OCI-LY3 (cell line): ENCODE measurements at regions not wholly inside any gene's neighbourhood (a gene's known extent, or its start where the extent isn't known, plus 50 kb on each side); places are given as distances from the start of the nearest gene placed in this dataset.
"Not testable (repeated sequence)": the region's sequence is repeated elsewhere in the genome, so short reads cannot be mapped to it uniquely, and the experiment has no call there.

Experiments used
- H2AFZ ChIP-seq: fragments of 200-600, 300-600 bp; shearing (Covaris generic); 2 replicates; pipeline ENCODE4 v1.6.0; 2014; ENCODE audit warnings: antibody characterized with exemption, low read depth, low read length
- H3K27ac ChIP-seq: fragments of 200-600, 300-600 bp; sonication (generic); 2 replicates; pipeline ENCODE4 v1.5.1; 2014; ENCODE audit warnings: mild to moderate bottlenecking, low read length, moderate library complexity, mixed read lengths
- H3K27me3 ChIP-seq: fragments of 200-600, 300-600 bp; sonication (generic); 2 replicates; pipeline ENCODE4 v1.6.1; 2014; ENCODE audit warnings: low read depth, low read length, mixed read lengths
- H3K36me3 ChIP-seq: fragments of 200-600, 300-600 bp; sonication (generic); replicated peaks from 2 replicates; pipeline ENCODE3; 2014; ENCODE audit warnings: low read depth, low read length, mixed read lengths
- H3K4me1 ChIP-seq: fragments of 300-600, 200-600 bp; sonication (generic); 2 replicates; pipeline ENCODE4 v1.6.1; 2014; ENCODE audit warnings: low read length, mixed read lengths
- H3K4me2 ChIP-seq: fragments of 200-600, 300-600 bp; sonication (generic); 2 replicates; pipeline ENCODE4 v1.6.1; 2014; ENCODE audit warnings: low read length, mixed read lengths
- H3K4me3 ChIP-seq: fragments of 300-600, 200-600 bp; sonication (generic); 2 replicates; pipeline ENCODE4 v1.5.1; 2014; ENCODE audit warnings: antibody characterized with exemption, mild to moderate bottlenecking, low read length, moderate library complexity
- H3K79me2 ChIP-seq: fragments of 300-600, 200-600 bp; shearing (Covaris generic); 2 replicates; pipeline ENCODE4 v1.6.1; 2014; ENCODE audit warnings: mild to moderate bottlenecking, low read length, mixed read lengths
- H3K9ac ChIP-seq: fragments of 300-600, 200-600 bp; shearing (Covaris generic); 2 replicates; pipeline ENCODE4 v1.6.0; 2014; ENCODE audit warnings: mild to moderate bottlenecking, low read length, moderate library complexity
- H3K9me3 ChIP-seq: fragments of 200-600, 300-600 bp; shearing (Covaris generic); 2 replicates; pipeline ENCODE4 v1.6.1; 2014; ENCODE audit warnings: low read length, mixed read lengths; ENCODE audit not compliant: insufficient read depth
- H4K20me1 ChIP-seq: fragments of 200-600, 300-600 bp; sonication (generic); 2 replicates; pipeline ENCODE4 v1.6.1; 2016; ENCODE audit warnings: low read length, mixed read lengths; ENCODE audit not compliant: insufficient read depth
- CTCF ChIP-seq: fragments of 200-600, 300-600 bp; sonication (generic); IDR thresholded peaks from 2 replicates; pipeline ENCODE4 v1.5.1; 2014; ENCODE audit warnings: antibody characterized with exemption, low read length, low read depth
- EZH2phosphoT487 ChIP-seq: fragments of 200-600 bp; shearing (Covaris generic); IDR thresholded peaks from 2 replicates; pipeline ENCODE4 v1.6.1; 2018; ENCODE audit warnings: antibody characterized with exemption, mixed run types, low read depth

- H3K9ac ChIP-seq: no peak overlapping the region
- no peaks in the 10 kb centered on the region for H3K4me1 ChIP-seq
- TF ChIP-seq EZH2phosphoT487 (no peak), CTCF (no peak)
- H3K27ac ChIP-seq: no peak overlapping the region
- H3K36me3 ChIP-seq: no peaks in the 10 kb centered on the region
- no peaks in the 10 kb centered on the region for H3K79me2 ChIP-seq
- no peaks in the 10 kb centered on the region for H4K20me1 ChIP-seq
- H3K27me3 ChIP-seq: no peaks in the 10 kb centered on the region
- no peak overlapping the region for H2AFZ ChIP-seq
- no peak overlapping the region for H3K4me2 ChIP-seq
- no peaks in the 10 kb centered on the region for H3K9me3 ChIP-seq
- H3K4me3 ChIP-seq: no peak overlapping the region
Observed at GRCh38 chr2:209181984-209182383, 241.9 kb upstream of the MAP2 start.

- peaks cover 16% of the 10 kb centered on the region for H3K4me1 ChIP-seq
- H3K27me3 ChIP-seq, H3K79me2 ChIP-seq, H3K36me3 ChIP-seq, H2AFZ ChIP-seq, H3K4me3 ChIP-seq, H3K4me2 ChIP-seq, H3K9me3 ChIP-seq, H4K20me1 ChIP-seq, H3K27ac ChIP-seq, H3K9ac ChIP-seq: not testable (repeated sequence)
Observed at GRCh38 chr2:209186886-209187285, 237.0 kb upstream of the MAP2 start.

- H2AFZ ChIP-seq: no peak overlapping the region
- no peak overlapping the region for H3K27ac ChIP-seq
- TF ChIP-seq EZH2phosphoT487: no peak
- TF ChIP-seq CTCF: no peak
- no peaks in the 10 kb centered on the region for H3K27me3 ChIP-seq
- H3K4me2 ChIP-seq: no peak overlapping the region
- H3K79me2 ChIP-seq: no peaks in the 10 kb centered on the region
- H3K36me3 ChIP-seq: no peaks in the 10 kb centered on the region
- H4K20me1 ChIP-seq: no peaks in the 10 kb centered on the region
- H3K9me3 ChIP-seq: no peaks in the 10 kb centered on the region
- no peak overlapping the region for H3K4me3 ChIP-seq
- H3K4me1 ChIP-seq: peaks cover 16% of the 10 kb centered on the region
- H3K9ac ChIP-seq: no peak overlapping the region
Observed at GRCh38 chr2:209189893-209190292, 234.0 kb upstream of the MAP2 start.

- Histone ChIP-seq H3K27me3 (no peaks in the 10 kb centered on the region), H3K79me2 (no peaks in the 10 kb centered on the region), H3K36me3 (no peaks in the 10 kb centered on the region), H3K4me3 (no peak overlapping the region), H3K27ac (no peak overlapping the region), H2AFZ (no peak overlapping the region; the same call in 1 of the 2 replicates), H3K4me1 (peaks cover 16% of the 10 kb centered on the region), H3K9me3 (no peaks in the 10 kb centered on the region), H3K9ac (no peak overlapping the region), H3K4me2 (no peak overlapping the region), H4K20me1 (no peaks in the 10 kb centered on the region)
- TF ChIP-seq CTCF (no peak), EZH2phosphoT487 (no peak)
Observed at GRCh38 chr2:209191139-209191538, 232.7 kb upstream of the MAP2 start.

- no peak overlapping the region for H3K4me3 ChIP-seq
- H4K20me1 ChIP-seq: no peaks in the 10 kb centered on the region
- TF ChIP-seq CTCF: no peak
- TF ChIP-seq EZH2phosphoT487: no peak
Observed at GRCh38 chr2:209194717-209195116, 229.1 kb upstream of the MAP2 start.

More at GRCh38 chr2:209194717-209195116, 229.1 kb upstream of the MAP2 start:
- no peak overlapping the region for H3K9ac ChIP-seq
- no peaks in the 10 kb centered on the region for H3K79me2 ChIP-seq
- peaks cover 14% of the 10 kb centered on the region for H3K4me1 ChIP-seq
- peaks cover 3% of the 10 kb centered on the region; the same call in 1 of the 2 replicates for H3K9me3 ChIP-seq
- H2AFZ ChIP-seq: no peak overlapping the region
- H3K36me3 ChIP-seq: no peaks in the 10 kb centered on the region
- no peak overlapping the region for H3K27ac ChIP-seq
- H3K4me2 ChIP-seq: no peak overlapping the region
- H3K27me3 ChIP-seq: no peaks in the 10 kb centered on the region
